GM19035 (cell line): ENCODE measurements at regions not wholly inside any gene's neighbourhood (a gene's known extent, or its start where the extent isn't known, plus 50 kb on each side); places are given as distances from the start of the nearest gene placed in this dataset.
"Not testable (repeated sequence)": the region's sequence is repeated elsewhere in the genome, so short reads cannot be mapped to it uniquely, and the experiment has no call there.

Experiments used
- ATAC-seq: cut with Tn5 transposase; IDR thresholded peaks from one replicate; pipeline ENCODE4 v1.9.1; 2021; ENCODE audit not compliant: unreplicated experiment

- no peak for ATAC-seq
Observed at GRCh38 chr1:60826320-60827094, 255.9 kb upstream of the NFIA start.

- ATAC-seq = no peak
Observed at GRCh38 chr1:60825593-60825992, 256.8 kb upstream of the NFIA start.

GRCh38 chr1:60823151-60823550 lies 259.2 kb upstream of the NFIA start:
- ATAC-seq = no peak

- ATAC-seq = no peak
Observed at GRCh38 chr1:60822252-60822651, 260.1 kb upstream of the NFIA start.

- no peak for ATAC-seq
Observed at GRCh38 chr1:60821156-60821555, 261.2 kb upstream of the NFIA start.

- no peak for ATAC-seq
Observed at GRCh38 chr1:60818969-60819701, 263.2 kb upstream of the NFIA start.

GRCh38 chr1:60813071-60813470 lies 269.3 kb upstream of the NFIA start:
- ATAC-seq = no peak

- no peak for ATAC-seq
Observed at GRCh38 chr1:60809204-60809980, 273.0 kb upstream of the NFIA start.

- no peak for ATAC-seq
Observed at GRCh38 chr1:60808676-60809075, 273.7 kb upstream of the NFIA start.

- ATAC-seq = no peak
Observed at GRCh38 chr1:60802884-60803283, 279.5 kb upstream of the NFIA start.

- no peak for ATAC-seq
Observed at GRCh38 chr1:60797351-60797750, 285.0 kb upstream of the NFIA start.

GRCh38 chr1:60791226-60791625 lies 291.1 kb upstream of the NFIA start:
- ATAC-seq = no peak

GRCh38 chr1:60773099-60773498 lies 309.3 kb upstream of the NFIA start:
- ATAC-seq = not testable (repeated sequence)

- ATAC-seq = no peak
Observed at GRCh38 chr1:60769082-60769481, 313.3 kb upstream of the NFIA start.

- ATAC-seq = no peak
Observed at GRCh38 chr1:60765204-60765603, 317.2 kb upstream of the NFIA start.

- no peak for ATAC-seq
Observed at GRCh38 chr1:60764489-60764888, 317.9 kb upstream of the NFIA start.

GRCh38 chr1:60763741-60764140 lies 318.6 kb upstream of the NFIA start:
- no peak for ATAC-seq

- ATAC-seq = no peak
Observed at GRCh38 chr1:60762911-60763310, 319.4 kb upstream of the NFIA start.

- no peak for ATAC-seq
Observed at GRCh38 chr1:60762176-60762575, 320.2 kb upstream of the NFIA start.

- no peak for ATAC-seq
Observed at GRCh38 chr1:60759291-60759690, 323.1 kb upstream of the NFIA start.

GRCh38 chr1:60757485-60757884 lies 324.9 kb upstream of the NFIA start:
- ATAC-seq = no peak
